Nephron progenitor cell (in vitro differentiated cells): ENCODE measurements at regions not wholly inside any gene's neighbourhood (a gene's known extent, or its start where the extent isn't known, plus 50 kb on each side); places are given as distances from the start of the nearest gene placed in this dataset.

Experiments
- DNase-seq: peaks from one replicate; pipeline ENCODE4 v3.0.0; 2021
- H3K27ac Mint-ChIP-seq: 2 replicates; pipeline ENCODE4 v1.8.0; 2021; ENCODE audit warnings: mild to moderate bottlenecking, moderate library complexity, mixed read lengths
- H3K27me3 Mint-ChIP-seq: 2 replicates; pipeline ENCODE4 v1.8.0; 2021; ENCODE audit warnings: mild to moderate bottlenecking, low read depth, mixed read lengths; ENCODE audit not compliant: poor library complexity
- H3K36me3 Mint-ChIP-seq: 2 replicates; pipeline ENCODE4 v1.8.0; 2021; ENCODE audit warnings: low read depth, mixed read lengths
- H3K4me1 Mint-ChIP-seq: 2 replicates; pipeline ENCODE4 v1.8.0; 2021; ENCODE audit warnings: mixed read lengths
- H3K4me3 Mint-ChIP-seq: 2 replicates; pipeline ENCODE4 v1.8.0; 2021; ENCODE audit warnings: mild to moderate bottlenecking, moderate library complexity, mixed read lengths
- H3K9me3 Mint-ChIP-seq: 2 replicates; pipeline ENCODE4 v1.8.0; 2021; ENCODE audit warnings: mild to moderate bottlenecking, moderate library complexity, mixed read lengths
- CTCF ChIP-seq: fragments of 200-600 bp; sonication (generic); IDR thresholded peaks from 2 replicates; pipeline ENCODE4 v1.5.0; 2021; ENCODE audit warnings: antibody characterized with exemption

- TF ChIP-seq CTCF = no peak
- H3K36me3 Mint-ChIP-seq = no peaks in the 10 kb centered on the region
- no peaks in the 10 kb centered on the region for H3K4me1 Mint-ChIP-seq
- peaks cover 4% of the 10 kb centered on the region for H3K9me3 Mint-ChIP-seq
- no peak overlapping the region for H3K27ac Mint-ChIP-seq
- H3K27me3 Mint-ChIP-seq = no peaks in the 10 kb centered on the region
- DNase-seq = no peak
- no peak overlapping the region for H3K4me3 Mint-ChIP-seq
Observed at GRCh38 chr9:22739712-22740111, 293.1 kb downstream of the DMRTA1 start.

- Mint-ChIP-seq H3K36me3 (no peaks in the 10 kb centered on the region), H3K9me3 (peaks cover 4% of the 10 kb centered on the region), H3K27ac (no peak overlapping the region), H3K27me3 (no peaks in the 10 kb centered on the region), H3K4me3 (no peak overlapping the region), H3K4me1 (no peaks in the 10 kb centered on the region)
- TF ChIP-seq CTCF = no peak
- no peak for DNase-seq
Observed at GRCh38 chr9:22740781-22741180, 294.2 kb downstream of the DMRTA1 start.

- Mint-ChIP-seq H3K36me3 (no peaks in the 10 kb centered on the region), H3K4me1 (no peaks in the 10 kb centered on the region), H3K4me3 (no peak overlapping the region), H3K27me3 (no peaks in the 10 kb centered on the region), H3K9me3 (peaks cover under 1% of the 10 kb centered on the region), H3K27ac (no peak overlapping the region)
- no peak for TF ChIP-seq CTCF
- no peak for DNase-seq
Observed at GRCh38 chr9:22742401-22742800, 295.8 kb downstream of the DMRTA1 start.

GRCh38 chr9:22773501-22774220 lies 327.0 kb downstream of the DMRTA1 start:
- Mint-ChIP-seq H3K27me3 (no peaks in the 10 kb centered on the region), H3K27ac (no peak overlapping the region), H3K4me1 (no peaks in the 10 kb centered on the region), H3K4me3 (no peak overlapping the region), H3K9me3 (no peaks in the 10 kb centered on the region), H3K36me3 (no peaks in the 10 kb centered on the region)
- no peak for DNase-seq
- no peak for TF ChIP-seq CTCF

- Mint-ChIP-seq H3K27ac (no peak overlapping the region), H3K4me3 (no peak overlapping the region), H3K9me3 (peaks cover 6% of the 10 kb centered on the region), H3K27me3 (peaks cover 2% of the 10 kb centered on the region), H3K36me3 (no peaks in the 10 kb centered on the region), H3K4me1 (no peaks in the 10 kb centered on the region)
- TF ChIP-seq CTCF = no peak
- DNase-seq = no peak
Observed at GRCh38 chr9:22790329-22790728, 343.7 kb downstream of the DMRTA1 start.

GRCh38 chr9:22808876-22809275 lies 362.3 kb downstream of the DMRTA1 start:
- no peaks in the 10 kb centered on the region for H3K36me3 Mint-ChIP-seq
- no peak overlapping the region for H3K27ac Mint-ChIP-seq
- peaks cover 3% of the 10 kb centered on the region for H3K27me3 Mint-ChIP-seq
- no peak overlapping the region for H3K4me3 Mint-ChIP-seq
- H3K4me1 Mint-ChIP-seq = no peaks in the 10 kb centered on the region
- no peak for TF ChIP-seq CTCF
- H3K9me3 Mint-ChIP-seq = no peaks in the 10 kb centered on the region
- no peak for DNase-seq
